A549 (cell line): ENCODE measurements at regions not wholly inside any gene's neighbourhood (a gene's known extent, or its start where the extent isn't known, plus 50 kb on each side); places are given as distances from the start of the nearest gene placed in this dataset.

Experiments
- ATAC-seq, 2 experiments: fragments of 200-7000 bp in 1 of 2; fragments of >200 bp in 1 of 2; cut with Nextera tagmentation in 1 of 2; cut with Tn5 transposase in 1 of 2; 3 replicates each; pipeline versions ENCODE4 v1.8.0 to v1.9.1; 2018 to 2020; ENCODE audit warnings: mild to moderate bottlenecking in 1 of 2, moderate library complexity in 1 of 2
- CTCF ChIA-PET: fragments of 300-600 bp; sonication (Branson Sonifier 250); formaldehyde crosslinking; extraction: SDS; loops from one replicate; lab custom pipeline; 2021; ENCODE audit warnings: antibody characterized with exemption, inconsistent platforms; lab: Yijun Ruan, JAX
- POLR2A ChIA-PET: fragments of 350-600 bp; formaldehyde crosslinking; extraction: SDS; loops from one replicate; lab custom pipeline; 2021; ENCODE audit warnings: antibody characterized with exemption, inconsistent platforms; lab: Yijun Ruan, JAX
- DNase-seq, 2 experiments: peaks; one replicate each; pipeline versions ENCODE4 v3.0.0 to v3.0.0-alpha.2; 2011 to 2016; ENCODE audit warnings: low read depth in 1 of 2, low spot score in 1 of 2
- FAIRE-seq: peaks from 2 replicates; lab custom pipeline; 2011; peaks lifted over from hg19 to GRCh38; lab: Jason Lieb, UNC
- H3K27ac ChIP-seq, 2 experiments: fragments of >200 bp; sonication (Bioruptor Twin); formaldehyde crosslinking; 3 replicates each; pipeline ENCODE4 v1.5.1; 2016 to 2017
- H3K4me1 ChIP-seq: fragments of >200 bp; sonication (Bioruptor Twin); formaldehyde crosslinking; 3 replicates; pipeline ENCODE4 v1.6.1; 2016
- H3K4me2 ChIP-seq: fragments of >200 bp; sonication (Bioruptor Twin); formaldehyde crosslinking; 3 replicates; pipeline ENCODE4 v1.6.1; 2016
- H3K4me3 ChIP-seq: fragments of >200 bp; sonication (Bioruptor Twin); formaldehyde crosslinking; 3 replicates; pipeline ENCODE4 v1.5.1; 2016
- H3K9me3 ChIP-seq: fragments of >200 bp; sonication (Bioruptor Twin); formaldehyde crosslinking; 3 replicates; pipeline ENCODE4 v1.6.1; 2016
- BHLHE40 ChIP-seq: IDR thresholded peaks from 2 replicates; pipeline ENCODE4 v1.6.1; 2012; ENCODE audit warnings: low read depth, low read length, inconsistent platforms
- CBX2 ChIP-seq: fragments of 200-600 bp; sonication (generic); IDR thresholded peaks from 2 replicates; pipeline ENCODE4 v1.6.1; 2016; ENCODE audit warnings: low read depth, mild to moderate bottlenecking, borderline replicate concordance
- CBX8 ChIP-seq: fragments of 200-600 bp; sonication (generic); IDR thresholded peaks from 2 replicates; pipeline ENCODE4 v1.6.1; 2016
- CHD4 ChIP-seq: fragments of 200-600 bp; sonication (generic); IDR thresholded peaks from 2 replicates; pipeline ENCODE4 v1.6.1; 2016; ENCODE audit warnings: antibody characterized with exemption, mild to moderate bottlenecking, borderline replicate concordance
- EHMT2 ChIP-seq: fragments of 200-600 bp; sonication (generic); IDR thresholded peaks from 2 replicates; pipeline ENCODE4 v1.6.1; 2016; ENCODE audit warnings: antibody characterized with exemption, low read depth, mild to moderate bottlenecking, moderate library complexity
- EP300 ChIP-seq, 2 experiments: fragments of >200 bp; sonication (Bioruptor Twin); formaldehyde crosslinking; IDR thresholded peaks; 2 replicates in 1 of 2; 3 replicates in 1 of 2; pipeline ENCODE4 v1.6.1; 2016 to 2017
- ESRRA ChIP-seq: fragments of 150-350 bp; IDR thresholded peaks from 2 replicates; pipeline ENCODE4 v1.6.1; 2014; ENCODE audit warnings: mild to moderate bottlenecking, low read length, borderline replicate concordance
- GATA3 ChIP-seq: IDR thresholded peaks from 2 replicates; pipeline ENCODE4 v1.6.1; 2012; ENCODE audit warnings: borderline replicate concordance
- HDAC2 ChIP-seq: fragments of 200-600 bp; sonication (generic); IDR thresholded peaks from 2 replicates; pipeline ENCODE4 v1.6.1; 2016
- HOXB13 ChIP-seq: fragments of 250-450 bp; sonication (Bioruptor Pico); IDR thresholded peaks from 2 replicates; pipeline ENCODE4 v1.5.0; 2020; ENCODE audit warnings: low read depth, mild to moderate bottlenecking, moderate library complexity
- JUN ChIP-seq, 2 experiments: fragments of >200 bp; sonication (Bioruptor Twin); formaldehyde crosslinking; IDR thresholded peaks; 2 replicates in 1 of 2; 3 replicates in 1 of 2; pipeline ENCODE4 v1.6.1; 2016 to 2017
- JUNB ChIP-seq: fragments of >200 bp; sonication (Bioruptor Twin); formaldehyde crosslinking; IDR thresholded peaks from 2 replicates; pipeline ENCODE4 v1.6.1; 2016
- KDM1A ChIP-seq: fragments of 200-600 bp; sonication (generic); IDR thresholded peaks from 2 replicates; pipeline ENCODE4 v1.6.1; 2016; ENCODE audit warnings: low read depth, mild to moderate bottlenecking
- MAZ ChIP-seq: fragments of 150-350 bp; IDR thresholded peaks from 2 replicates; pipeline ENCODE4 v1.6.1; 2014; ENCODE audit warnings: antibody characterized with exemption, low read depth, low read length, borderline replicate concordance
- NFE2L2 ChIP-seq: fragments of 150-350 bp; conservative IDR thresholded peaks from 2 replicates; pipeline ENCODE4 v1.6.1; 2014; ENCODE audit warnings: low read length
- PHF8 ChIP-seq: fragments of 200-600 bp; sonication (generic); IDR thresholded peaks from 2 replicates; pipeline ENCODE4 v1.6.1; 2016; ENCODE audit warnings: low read depth, mild to moderate bottlenecking, antibody characterized with exemption, moderate library complexity, borderline replicate concordance
- RAD21 ChIP-seq, 2 experiments: fragments of >200 bp in 1 of 2; sonication (Bioruptor Twin) in 1 of 2; formaldehyde crosslinking in 1 of 2; IDR thresholded peaks in 1 of 2; conservative IDR thresholded peaks in 1 of 2; 2 replicates in 1 of 2; 3 replicates in 1 of 2; pipeline ENCODE4 v1.6.1; 2012 to 2018; ENCODE audit warnings: inconsistent platforms in 1 of 2
- RFX5 ChIP-seq: fragments of 450-650 bp; IDR thresholded peaks from 2 replicates; pipeline ENCODE4 v1.7.1; 2014; ENCODE audit warnings: antibody characterized with exemption, mild to moderate bottlenecking, moderate library complexity
- SREBF2 ChIP-seq: fragments of 450-650 bp; IDR thresholded peaks from 2 replicates; pipeline ENCODE4 v1.6.1; 2014; ENCODE audit warnings: mild to moderate bottlenecking, moderate library complexity
- TP53 ChIP-seq: fragments of 250-450 bp; sonication (Bioruptor Pico); IDR thresholded peaks from 2 replicates; pipeline ENCODE4 v1.5.0; 2021; ENCODE audit warnings: mild to moderate bottlenecking, moderate library complexity
- ZFP36 ChIP-seq: fragments of 450-650 bp; IDR thresholded peaks from 2 replicates; pipeline ENCODE4 v1.6.1; 2014; ENCODE audit warnings: borderline replicate concordance; ENCODE audit not compliant: partially characterized antibody
- ZNF302 ChIP-seq: fragments of 250-450 bp; sonication (Bioruptor Pico); IDR thresholded peaks from 2 replicates; pipeline ENCODE4 v1.9.0; 2021; ENCODE audit warnings: inconsistent platforms, mild to moderate bottlenecking, moderate library complexity
- ZSCAN20 ChIP-seq: fragments of 250-450 bp; sonication (Bioruptor Pico); IDR thresholded peaks from 2 replicates; pipeline ENCODE4 v1.8.0; 2022; ENCODE audit warnings: mild to moderate bottlenecking, moderate library complexity
- WGBS: methylation state at CpG from one replicate; pipeline ENCODE4 v1.1.6; 2017; ENCODE audit errors: missing lambda C conversion rate; 5-methylcytosine and 5-hydroxymethylcytosine counted together
- TF ChIP-seq, protein P1 (sequence below): fragments of 250-450 bp; sonication (Bioruptor Pico); IDR thresholded peaks from 2 replicates; pipeline ENCODE4 v1.5.0; 2020; ENCODE audit warnings: low read depth, mild to moderate bottlenecking, moderate library complexity
- TF ChIP-seq, protein P2 (sequence below): fragments of >200 bp; sonication (Bioruptor Twin); formaldehyde crosslinking; IDR thresholded peaks from 3 replicates; pipeline ENCODE4 v1.6.1; 2016
- TF ChIP-seq, protein P3 (sequence below): fragments of 200-600 bp; sonication (generic); IDR thresholded peaks from 2 replicates; pipeline ENCODE4 v1.6.1; 2016; ENCODE audit warnings: antibody characterized with exemption, mild to moderate bottlenecking, moderate library complexity

DNA sequence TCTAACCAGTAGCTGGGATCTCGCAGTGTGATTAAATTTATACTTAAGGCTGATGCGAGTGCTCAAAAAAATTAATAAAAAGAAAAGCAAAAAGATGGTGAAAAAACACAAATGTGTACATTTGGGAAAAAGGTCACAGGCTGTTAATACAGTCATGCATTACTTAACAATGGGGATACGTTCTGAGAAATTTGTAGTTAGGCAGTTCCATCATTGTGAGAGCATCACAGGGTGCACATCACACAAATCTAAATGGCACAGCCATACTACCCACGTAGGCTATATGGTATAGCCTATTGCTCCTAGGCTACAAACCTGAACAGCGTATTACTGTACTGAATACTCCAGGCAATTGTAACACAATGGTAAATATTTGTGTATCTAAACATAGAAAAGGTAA lies 142.4 kb upstream of the MYOCD start:
- 52% methylated on average over 5 of the region's 5 CpGs for WGBS
- ChIA-PET POLR2A (interaction anchor here (1.0 kb wide), 1 partner anchor 104 kb away, joined by 4 read pairs; no protein-coding TSS in a partner anchor), CTCF (interaction anchor here (1.4 to 3.0 kb wide), 3 partner anchors 23 to 266 kb away, joined by 5 to 11 read pairs (median 7); no protein-coding TSS in a partner anchor)
- peak overlapping the region; percentile 80 for H3K4me2 ChIP-seq
- ATAC-seq (peak; percentile 62 to 66; a peak in 4 of 6 replicates), FAIRE-seq (peak; percentile 54), DNase-seq (peak in 1 of 2 experiments; percentile 64)
- peaks cover 26% of the 10 kb centered on the region for H3K4me1 ChIP-seq
- H3K9me3 ChIP-seq = 0 out of 3 replicates have a peak, but pooled peaks cover under 1% of the 10 kb centered on the region
- peak overlapping the region; percentile 68 to 82 for H3K27ac ChIP-seq
- TF ChIP-seq JUNB = no peak
- TF ChIP-seq JUN (IDR thresholded peaks at IDR 0.05) = peak in 1 of 2 experiments; percentile 11; a peak in 1 of 5 replicates
- no peak for TF ChIP-seq HDAC2
- TF ChIP-seq HOXB13 (CRISPR knock-in tag) = no peak
- H3K4me3 ChIP-seq = 0 out of 3 replicates have a peak overlapping the region, but pooled peaks have one; percentile 16

DNA sequence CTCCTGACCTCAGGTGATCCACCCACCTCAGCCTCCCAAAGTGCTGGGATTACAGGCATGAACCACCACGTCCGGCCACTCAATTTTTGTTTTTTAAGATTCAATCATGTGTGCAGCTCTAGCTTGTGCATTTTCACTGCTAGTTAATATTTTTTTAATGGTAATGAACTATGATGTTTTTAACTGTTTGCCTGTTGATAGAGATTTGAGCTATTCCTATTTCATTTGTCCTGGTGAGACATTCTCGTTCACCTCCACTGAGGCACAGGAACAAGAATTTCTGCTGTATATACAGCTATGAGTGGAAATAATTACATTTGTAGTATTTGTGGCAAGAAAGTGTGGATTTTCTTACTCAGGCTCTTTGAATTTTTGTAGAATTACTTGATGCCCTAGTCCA lies 137.7 kb upstream of the MYOCD start:
- DNase-seq (no peak), ATAC-seq (no peak)
- H3K4me2 ChIP-seq = no peak overlapping the region
- CTCF ChIA-PET = interaction anchor here (1.1 to 3.7 kb wide), 2 partner anchors 13 to 18 kb away, joined by 3 to 16 read pairs; no protein-coding TSS in a partner anchor
- no peak for TF ChIP-seq KDM1A
- no peak for TF ChIP-seq CBX8
- TF ChIP-seq ZFP36 = no peak
- no peak for TF ChIP-seq EP300 (IDR thresholded peaks at IDR 0.05)
- TF ChIP-seq MAZ = no peak
- no peak for TF ChIP-seq ESRRA
- TF ChIP-seq ZSCAN20 (CRISPR knock-in tag) = no peak
- no peak for TF ChIP-seq NFE2L2
- TF ChIP-seq JUN (IDR thresholded peaks at IDR 0.05) = no peak
- no peak for TF ChIP-seq PHF8
- TF ChIP-seq SREBF2 = no peak
- TF ChIP-seq GATA3 = no peak
- no peak for TF ChIP-seq RAD21 (conservative IDR thresholded peaks at IDR 0.05 in 1 of 2, IDR thresholded peaks at IDR 0.05 in 1 of 2)
- TF ChIP-seq, protein P1, sequence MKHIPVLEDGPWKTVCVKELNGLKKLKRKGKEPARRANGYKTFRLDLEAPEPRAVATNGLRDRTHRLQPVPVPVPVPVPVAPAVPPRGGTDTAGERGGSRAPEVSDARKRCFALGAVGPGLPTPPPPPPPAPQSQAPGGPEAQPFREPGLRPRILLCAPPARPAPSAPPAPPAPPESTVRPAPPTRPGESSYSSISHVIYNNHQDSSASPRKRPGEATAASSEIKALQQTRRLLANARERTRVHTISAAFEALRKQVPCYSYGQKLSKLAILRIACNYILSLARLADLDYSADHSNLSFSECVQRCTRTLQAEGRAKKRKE (CRISPR knock-in tag) = no peak
- no peak for TF ChIP-seq TP53
- no peak for TF ChIP-seq HDAC2
- TF ChIP-seq EHMT2 = no peak
- no peak for TF ChIP-seq RFX5
- TF ChIP-seq ZNF302 (CRISPR knock-in tag) = no peak
- TF ChIP-seq, protein P2, sequence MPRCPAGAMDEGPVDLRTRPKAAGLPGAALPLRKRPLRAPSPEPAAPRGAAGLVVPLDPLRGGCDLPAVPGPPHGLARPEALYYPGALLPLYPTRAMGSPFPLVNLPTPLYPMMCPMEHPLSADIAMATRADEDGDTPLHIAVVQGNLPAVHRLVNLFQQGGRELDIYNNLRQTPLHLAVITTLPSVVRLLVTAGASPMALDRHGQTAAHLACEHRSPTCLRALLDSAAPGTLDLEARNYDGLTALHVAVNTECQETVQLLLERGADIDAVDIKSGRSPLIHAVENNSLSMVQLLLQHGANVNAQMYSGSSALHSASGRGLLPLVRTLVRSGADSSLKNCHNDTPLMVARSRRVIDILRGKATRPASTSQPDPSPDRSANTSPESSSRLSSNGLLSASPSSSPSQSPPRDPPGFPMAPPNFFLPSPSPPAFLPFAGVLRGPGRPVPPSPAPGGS = no peak
- TF ChIP-seq, all 56 proteins: peak for 0
- no peak for FAIRE-seq
- peaks cover 24% of the 10 kb centered on the region for H3K4me1 ChIP-seq
- no peak overlapping the region for H3K27ac ChIP-seq
- WGBS = 89% methylated on average over 3 of the region's 3 CpGs
- POLR2A ChIA-PET = no interaction called here
- no peak overlapping the region for H3K4me3 ChIP-seq
- H3K9me3 ChIP-seq = no peaks in the 10 kb centered on the region

DNA sequence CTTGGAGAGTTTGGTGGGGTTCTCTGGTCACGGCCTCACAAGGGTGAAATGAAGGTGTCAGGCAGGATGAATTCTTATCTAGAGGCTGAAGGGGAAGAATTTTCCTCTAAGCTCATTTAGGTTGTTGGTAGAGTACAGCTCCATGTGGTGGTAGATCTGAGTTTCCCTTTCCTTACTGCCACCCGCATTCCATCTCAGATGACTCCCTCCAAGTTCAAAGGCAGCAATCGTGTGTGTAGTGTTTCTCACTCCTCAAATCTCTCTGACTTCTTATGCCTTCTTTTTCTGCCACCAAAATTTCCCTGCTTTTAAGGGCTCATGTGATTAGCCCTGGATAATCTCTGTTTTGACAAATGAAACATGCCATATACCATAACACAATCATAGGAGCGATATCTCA lies 135.5 kb upstream of the MYOCD start:
- 0 out of 3 replicates have a peak overlapping the region, but pooled peaks have one; percentile 1 for H3K4me2 ChIP-seq
- WGBS = 85% methylated on average over 4 of the region's 4 CpGs
- no peak overlapping the region for H3K4me3 ChIP-seq
- POLR2A ChIA-PET = no interaction called here
- peak overlapping the region in 1 of 2 experiments; percentile 30; a peak in 2 of 6 replicates for H3K27ac ChIP-seq
- ATAC-seq (no peak), FAIRE-seq (no peak)
- no peak for TF ChIP-seq CBX2
- no peak for TF ChIP-seq NFE2L2
- TF ChIP-seq BHLHE40 = no peak
- TF ChIP-seq EP300 (IDR thresholded peaks at IDR 0.05) = no peak
- TF ChIP-seq, protein P3, sequence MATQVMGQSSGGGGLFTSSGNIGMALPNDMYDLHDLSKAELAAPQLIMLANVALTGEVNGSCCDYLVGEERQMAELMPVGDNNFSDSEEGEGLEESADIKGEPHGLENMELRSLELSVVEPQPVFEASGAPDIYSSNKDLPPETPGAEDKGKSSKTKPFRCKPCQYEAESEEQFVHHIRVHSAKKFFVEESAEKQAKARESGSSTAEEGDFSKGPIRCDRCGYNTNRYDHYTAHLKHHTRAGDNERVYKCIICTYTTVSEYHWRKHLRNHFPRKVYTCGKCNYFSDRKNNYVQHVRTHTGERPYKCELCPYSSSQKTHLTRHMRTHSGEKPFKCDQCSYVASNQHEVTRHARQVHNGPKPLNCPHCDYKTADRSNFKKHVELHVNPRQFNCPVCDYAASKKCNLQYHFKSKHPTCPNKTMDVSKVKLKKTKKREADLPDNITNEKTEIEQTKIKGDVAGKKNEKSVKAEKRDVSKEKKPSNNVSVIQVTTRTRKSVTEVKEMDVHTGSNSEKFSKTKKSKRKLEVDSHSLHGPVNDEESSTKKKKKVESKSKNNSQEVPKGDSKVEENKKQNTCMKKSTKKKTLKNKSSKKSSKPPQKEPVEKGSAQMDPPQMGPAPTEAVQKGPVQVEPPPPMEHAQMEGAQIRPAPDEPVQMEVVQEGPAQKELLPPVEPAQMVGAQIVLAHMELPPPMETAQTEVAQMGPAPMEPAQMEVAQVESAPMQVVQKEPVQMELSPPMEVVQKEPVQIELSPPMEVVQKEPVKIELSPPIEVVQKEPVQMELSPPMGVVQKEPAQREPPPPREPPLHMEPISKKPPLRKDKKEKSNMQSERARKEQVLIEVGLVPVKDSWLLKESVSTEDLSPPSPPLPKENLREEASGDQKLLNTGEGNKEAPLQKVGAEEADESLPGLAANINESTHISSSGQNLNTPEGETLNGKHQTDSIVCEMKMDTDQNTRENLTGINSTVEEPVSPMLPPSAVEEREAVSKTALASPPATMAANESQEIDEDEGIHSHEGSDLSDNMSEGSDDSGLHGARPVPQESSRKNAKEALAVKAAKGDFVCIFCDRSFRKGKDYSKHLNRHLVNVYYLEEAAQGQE = no peak
- TF ChIP-seq, protein P1 (CRISPR knock-in tag) = no peak
- TF ChIP-seq MAZ = no peak
- TF ChIP-seq CHD4 = no peak
- TF ChIP-seq, all 56 proteins: peak for 0
- CTCF ChIA-PET = interaction anchor here (1.1 to 3.7 kb wide), 2 partner anchors 16 to 137 kb away, joined by 4 to 16 read pairs; no protein-coding TSS in a partner anchor
- H3K9me3 ChIP-seq = no peaks in the 10 kb centered on the region
- no peak for DNase-seq
- H3K4me1 ChIP-seq = peaks cover 9% of the 10 kb centered on the region
